GM19035 (cell line): ENCODE measurements at regions not wholly inside any gene's neighbourhood (a gene's known extent, or its start where the extent isn't known, plus 50 kb on each side); places are given as distances from the start of the nearest gene placed in this dataset.

Source experiments
- ATAC-seq: cut with Tn5 transposase; IDR thresholded peaks from one replicate; pipeline ENCODE4 v1.9.1; 2021; ENCODE audit not compliant: unreplicated experiment

DNA sequence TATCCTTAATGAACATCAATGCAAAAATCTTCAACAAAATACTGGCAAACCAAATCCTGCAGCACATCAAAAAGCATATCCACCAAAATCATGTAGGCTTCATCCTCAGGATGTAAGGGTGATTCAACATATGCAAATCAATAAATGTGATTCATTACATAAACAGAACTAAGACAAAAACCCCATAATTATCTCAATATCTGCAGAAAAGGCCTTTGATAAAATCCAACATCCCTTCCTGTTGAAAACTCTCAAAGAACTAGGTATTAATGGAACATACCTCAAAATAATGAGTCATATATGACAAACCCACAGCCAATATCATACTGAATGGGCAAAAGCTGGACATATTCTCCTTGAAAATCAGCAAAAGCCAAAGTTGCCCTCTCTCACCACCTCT lies 54.6 kb upstream of the DEPDC1 start:
- ATAC-seq: no peak

DNA sequence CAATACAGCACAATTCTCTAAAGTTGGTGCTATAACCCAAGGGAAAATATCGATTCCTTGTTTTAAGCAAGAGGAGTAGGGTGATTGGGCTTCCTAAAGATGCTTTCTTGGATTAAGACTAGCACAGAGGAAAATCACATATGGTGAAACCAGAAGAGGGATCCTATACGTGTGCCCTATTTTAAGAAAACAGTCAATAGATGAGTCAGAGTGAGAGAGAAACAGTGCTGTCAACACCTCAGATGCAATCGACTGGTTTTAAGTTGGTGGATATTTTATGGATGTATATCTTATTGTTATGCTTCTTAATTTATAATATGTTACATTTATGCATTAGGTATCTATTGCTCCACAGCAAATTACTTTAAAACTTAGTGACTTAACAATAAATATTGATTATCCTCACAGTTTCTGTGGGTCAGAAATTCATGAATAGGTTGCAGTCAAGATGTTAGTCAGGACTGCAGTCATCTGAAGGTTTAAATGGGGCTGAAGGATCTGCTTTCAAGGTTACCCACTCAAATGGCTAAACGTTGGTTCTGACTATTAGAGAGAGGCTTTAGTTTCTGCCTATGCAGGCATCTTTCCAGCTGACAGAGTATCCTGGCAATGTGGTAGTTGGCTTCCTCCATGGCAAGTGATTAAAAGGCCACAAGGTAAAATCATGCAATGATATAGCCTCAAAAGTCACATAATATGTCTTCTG lies 61.6 kb upstream of the DEPDC1 start:
- ATAC-seq: peak; percentile 76

DNA sequence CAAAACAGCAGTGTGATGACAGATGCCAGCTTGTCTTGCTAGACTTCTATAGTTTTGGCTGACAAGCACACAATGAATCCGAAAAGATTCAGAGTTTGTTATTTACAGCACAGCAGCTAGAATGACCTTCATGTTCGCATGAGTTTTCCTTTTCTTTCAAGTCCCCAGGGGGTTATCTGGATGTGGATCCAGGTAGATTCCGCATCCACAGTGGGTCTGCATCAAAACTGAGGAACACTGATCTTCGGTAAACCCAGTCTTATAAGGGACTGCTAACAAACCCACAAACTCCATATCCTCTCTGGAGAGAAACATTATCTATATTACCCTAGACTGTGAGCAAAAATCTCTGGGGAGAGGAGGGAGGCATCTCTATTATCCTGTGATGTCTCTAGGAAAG lies 69.0 kb upstream of the DEPDC1 start:
- no peak for ATAC-seq

DNA sequence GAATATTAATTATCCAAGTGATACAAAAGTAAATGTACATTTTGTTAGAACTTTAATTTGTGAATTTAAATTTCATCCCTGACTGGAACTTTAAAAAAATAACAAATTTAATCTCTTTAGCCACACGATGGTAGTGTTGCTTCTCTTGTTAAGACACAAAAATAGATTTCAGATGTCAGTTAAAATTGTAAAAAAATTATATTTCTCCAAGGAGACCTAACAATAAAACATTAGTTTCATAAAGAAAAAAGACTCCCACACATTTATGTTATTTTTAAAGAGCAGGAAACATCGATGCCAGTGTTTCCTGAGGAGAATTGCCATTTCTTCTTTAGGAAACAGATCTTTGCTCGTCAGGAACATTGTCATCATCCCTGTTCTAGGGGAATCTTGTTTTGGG lies 74.0 kb upstream of the DEPDC1 start:
- ATAC-seq: no peak

- ATAC-seq: no peak
Observed at GRCh38 chr1:68571454-68572235, 74.8 kb upstream of the DEPDC1 start.

GRCh38 chr1:68585351-68585750 lies 88.5 kb upstream of the DEPDC1 start:
- no peak for ATAC-seq

- no peak for ATAC-seq
Observed at GRCh38 chr1:68586766-68587165, 89.9 kb upstream of the DEPDC1 start.

GRCh38 chr1:68588304-68588703 lies 91.4 kb upstream of the DEPDC1 start:
- no peak for ATAC-seq

DNA sequence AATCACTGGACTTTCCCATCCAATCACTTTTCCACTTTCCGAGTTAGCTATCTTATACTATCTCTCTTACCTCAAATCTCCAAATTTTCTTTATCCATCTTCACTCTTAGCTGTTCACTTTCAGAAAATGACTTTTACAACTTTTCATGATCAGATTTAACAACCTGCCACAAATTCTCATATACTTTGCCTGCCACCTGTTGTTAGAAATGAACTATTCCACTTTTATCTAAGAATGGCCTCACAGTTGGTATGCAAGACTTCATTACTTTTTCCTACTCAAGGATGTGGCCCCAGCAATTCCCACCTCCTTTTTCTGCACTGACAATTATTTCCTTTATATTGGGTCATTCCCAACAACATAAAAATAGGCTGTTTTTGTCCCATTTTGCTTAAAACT lies 93.6 kb upstream of the DEPDC1 start:
- no peak for ATAC-seq

GRCh38 chr1:68594851-68595250 lies 98.0 kb upstream of the DEPDC1 start:
- no peak for ATAC-seq

- ATAC-seq: peak; percentile 70
Observed at GRCh38 chr1:68600049-68600661, 103.3 kb upstream of the DEPDC1 start.

DNA sequence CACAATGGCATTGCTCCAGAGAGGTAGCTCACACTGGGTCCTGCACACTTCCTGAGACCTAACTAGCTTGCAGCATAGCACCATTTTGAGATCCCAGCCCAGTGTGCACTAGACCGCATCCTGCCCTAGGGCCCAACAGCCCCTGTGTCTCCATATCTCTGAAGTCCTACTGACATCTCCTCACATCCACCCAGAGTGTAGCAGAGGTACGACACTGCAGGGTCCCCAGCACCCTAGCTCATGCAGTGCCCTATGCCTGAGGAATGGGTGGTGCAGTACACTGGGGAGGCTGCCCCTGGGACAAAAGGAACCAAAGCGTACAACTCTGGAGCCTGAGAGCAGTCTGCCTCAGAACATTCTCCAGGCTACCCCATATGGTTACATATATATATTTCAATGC lies 111.4 kb upstream of the DEPDC1 start:
- ATAC-seq: no peak

- no peak for ATAC-seq
Observed at GRCh38 chr1:68615312-68615711, 118.4 kb upstream of the DEPDC1 start.

- ATAC-seq: no peak
Observed at GRCh38 chr1:68617942-68618341, 121.1 kb upstream of the DEPDC1 start.

DNA sequence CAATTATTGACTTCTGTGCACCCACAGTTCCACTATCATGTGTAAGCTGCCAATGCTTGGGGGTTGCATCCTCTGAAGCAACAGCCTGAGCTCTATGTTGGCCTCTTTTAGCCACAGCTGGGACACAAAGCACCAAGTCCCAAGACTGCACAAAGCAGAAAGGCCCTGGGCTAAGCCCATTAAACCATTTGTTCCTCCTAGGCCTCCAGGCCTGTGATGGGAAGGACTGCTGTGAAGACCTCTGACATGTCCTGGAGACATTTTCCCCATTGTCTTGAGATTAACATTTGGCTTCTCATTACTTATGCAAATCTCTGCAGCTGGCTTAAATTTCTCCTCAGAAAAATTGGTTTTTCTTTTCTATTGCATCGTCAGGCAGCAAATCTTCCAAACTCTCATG lies 123.7 kb upstream of the DEPDC1 start:
- no peak for ATAC-seq

- no peak for ATAC-seq
Observed at GRCh38 chr1:68623700-68624099, 126.8 kb upstream of the DEPDC1 start.

DNA sequence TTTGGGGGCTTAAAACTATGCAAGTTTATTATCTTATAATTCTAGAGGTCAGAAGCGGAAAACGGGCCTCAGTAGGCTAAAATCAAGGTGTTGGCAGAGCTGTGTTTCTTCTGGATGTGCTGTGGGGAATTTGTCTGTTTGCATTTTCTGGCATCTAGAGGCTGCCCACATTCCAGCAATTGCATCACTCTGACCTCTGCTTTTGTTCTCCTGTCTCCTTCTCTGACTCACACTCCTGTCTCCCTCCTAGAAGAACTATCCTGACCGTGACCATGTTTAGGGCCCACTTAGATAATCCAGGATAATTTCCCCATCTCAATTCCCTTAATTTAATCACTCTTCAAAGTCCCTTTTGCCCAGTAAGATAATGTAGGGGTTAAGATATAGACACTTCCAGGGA lies 127.4 kb upstream of the DEPDC1 start:
- ATAC-seq: no peak

DNA sequence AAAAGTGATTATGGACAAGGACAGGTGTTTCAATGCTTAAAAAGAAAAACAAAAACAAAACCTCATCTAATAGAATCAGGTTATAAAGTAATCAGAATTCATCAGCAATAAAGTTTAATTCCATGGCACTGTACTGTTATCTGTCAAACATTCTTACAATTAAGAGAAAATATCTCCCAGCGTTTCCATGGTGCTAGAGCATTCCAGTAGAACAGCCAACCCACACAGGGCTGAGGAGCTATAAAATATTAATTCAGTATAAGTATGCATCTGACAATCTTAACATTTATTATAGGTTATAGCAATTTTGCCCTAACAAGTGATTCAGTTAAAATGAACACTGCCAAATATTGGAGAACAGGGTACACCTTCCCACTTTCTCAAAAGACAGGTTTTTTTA lies 128.7 kb upstream of the DEPDC1 start:
- ATAC-seq: no peak

DNA sequence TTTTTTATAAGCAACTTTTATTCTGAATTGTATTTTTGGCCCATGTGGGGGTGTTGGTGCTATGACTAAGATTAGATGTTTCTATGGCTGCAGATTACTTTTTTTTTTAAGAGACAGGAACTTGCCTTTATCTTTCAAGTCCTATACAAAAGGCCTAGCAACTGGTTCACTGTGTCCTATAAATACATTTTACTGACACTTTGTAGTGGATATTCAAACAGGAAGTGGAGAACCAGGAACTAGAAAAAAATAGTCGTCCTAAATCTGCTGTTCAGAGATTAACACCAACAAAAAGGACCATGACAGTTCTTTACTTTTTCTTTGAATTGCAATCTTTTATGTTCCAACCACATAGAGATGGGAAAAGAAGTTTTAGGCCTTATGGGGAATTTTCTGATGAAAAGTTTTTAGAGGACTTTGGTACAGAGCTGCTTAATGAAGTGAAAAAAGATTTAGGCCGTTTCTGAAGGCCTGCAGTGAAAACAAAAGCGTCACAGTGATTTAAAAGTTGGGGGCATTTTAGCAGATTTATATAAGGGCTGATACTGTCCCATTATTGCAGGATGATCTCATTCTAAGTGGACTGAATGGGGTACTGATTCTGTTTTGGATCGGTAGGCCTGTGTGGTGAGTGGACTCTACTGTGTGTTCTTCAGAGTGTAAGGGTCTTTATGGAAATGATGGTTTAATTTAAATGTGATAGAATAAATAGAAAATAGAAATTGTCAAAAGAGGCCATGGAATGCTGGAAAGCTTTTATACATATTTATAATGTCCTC lies 136.4 kb upstream of the DEPDC1 start:
- ATAC-seq: no peak

DNA sequence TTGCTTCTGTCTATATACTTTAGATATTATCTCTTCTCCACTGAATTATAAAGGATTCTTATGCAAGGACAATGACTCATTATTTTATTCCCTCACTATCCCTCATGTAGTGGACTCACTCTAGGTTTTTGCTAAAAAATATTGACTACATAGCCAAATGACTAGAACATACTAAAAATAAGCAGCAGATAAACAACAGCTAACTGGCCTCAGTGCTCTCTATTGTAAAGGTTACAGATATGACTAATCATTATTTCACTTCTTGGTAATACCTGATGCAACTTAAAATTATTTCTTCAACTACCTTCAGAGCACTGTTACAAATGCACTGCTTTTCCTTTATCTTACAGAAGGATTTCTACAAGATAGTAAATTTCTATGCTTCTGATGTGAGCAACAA lies 147.6 kb upstream of the DEPDC1 start:
- no peak for ATAC-seq

DNA sequence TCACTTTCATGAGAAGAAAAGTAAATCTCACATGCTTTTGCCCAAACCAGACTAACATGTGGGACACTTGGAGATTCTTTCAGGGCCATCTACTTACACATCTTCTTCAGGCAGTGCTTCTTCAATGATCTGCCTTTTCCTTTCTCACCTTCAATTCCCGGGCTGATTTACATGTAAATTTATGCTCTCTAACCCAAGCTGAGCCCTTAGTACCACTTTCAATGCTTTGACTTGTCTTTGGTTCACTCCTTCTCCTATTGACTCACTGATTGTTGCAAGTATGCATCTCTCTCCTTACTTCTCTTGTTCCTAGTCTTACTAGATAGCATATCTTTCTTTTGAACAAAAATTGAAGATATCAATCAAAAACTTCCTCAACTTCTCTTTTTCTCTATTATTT lies 154.2 kb upstream of the DEPDC1 start:
- ATAC-seq: no peak
